GM21529 (cell line): ENCODE measurements at regions not wholly inside any gene's neighbourhood (a gene's known extent, or its start where the extent isn't known, plus 50 kb on each side); places are given as distances from the start of the nearest gene placed in this dataset.

Source experiments
- ATAC-seq: cut with Tn5 transposase; IDR thresholded peaks from one replicate; pipeline ENCODE4 v1.9.1; 2021; ENCODE audit not compliant: unreplicated experiment

GRCh38 chr11:11045156-11045930 is 187.5 kb upstream of the ZBED5 start:
- no peak for ATAC-seq

GRCh38 chr11:11044137-11044855 is 186.4 kb upstream of the ZBED5 start:
- no peak for ATAC-seq

- ATAC-seq: no peak
These were observed 185.9 kb upstream of the ZBED5 start for GRCh38 chr11:11043721-11044120.

- ATAC-seq: no peak
These were observed 181.5 kb upstream of the ZBED5 start for GRCh38 chr11:11039208-11039965.

GRCh38 chr11:11038782-11039181 is 180.9 kb upstream of the ZBED5 start:
- no peak for ATAC-seq

- no peak for ATAC-seq
These were observed 180.5 kb upstream of the ZBED5 start for GRCh38 chr11:11038352-11038751.

- ATAC-seq: peak; percentile 48
These were observed 179.2 kb upstream of the ZBED5 start for GRCh38 chr11:11036848-11037732.

- no peak for ATAC-seq
These were observed 178.5 kb upstream of the ZBED5 start for GRCh38 chr11:11036185-11036847.

- no peak for ATAC-seq
These were observed 177.5 kb upstream of the ZBED5 start for GRCh38 chr11:11035331-11035730.

- ATAC-seq: no peak
These were observed 176.6 kb upstream of the ZBED5 start for GRCh38 chr11:11034476-11034875.

GRCh38 chr11:11032066-11032465 is 174.2 kb upstream of the ZBED5 start:
- no peak for ATAC-seq

GRCh38 chr11:11029027-11029426 is 171.2 kb upstream of the ZBED5 start:
- ATAC-seq: no peak

GRCh38 chr11:11028017-11028692 is 170.3 kb upstream of the ZBED5 start:
- peak; percentile 48 for ATAC-seq

- no peak for ATAC-seq
These were observed 169.4 kb upstream of the ZBED5 start for GRCh38 chr11:11027288-11027687.

GRCh38 chr11:11025087-11025486 is 167.2 kb upstream of the ZBED5 start:
- no peak for ATAC-seq

GRCh38 chr11:11022125-11022730 is 164.4 kb upstream of the ZBED5 start:
- ATAC-seq: no peak

- ATAC-seq: no peak
These were observed 163.7 kb upstream of the ZBED5 start for GRCh38 chr11:11021563-11021962.

GRCh38 chr11:11020747-11021149 is 162.9 kb upstream of the ZBED5 start:
- no peak for ATAC-seq

- ATAC-seq: no peak
These were observed 162.4 kb upstream of the ZBED5 start for GRCh38 chr11:11020219-11020726.
